Stomach (tissue), 4 donors: ENCODE measurements at regions not wholly inside any gene's neighbourhood (a gene's known extent, or its start where the extent isn't known, plus 50 kb on each side); places are given as distances from the start of the nearest gene placed in this dataset.

Source experiments
- EP300 ChIP-seq: sonication (generic); formaldehyde crosslinking; IDR thresholded peaks from one replicate; pipeline ENCODE4 v1.6.1; 2017; ENCODE audit warnings: antibody characterized with exemption
- POLR2A ChIP-seq, 4 donors: fragments of 450-650 bp; IDR thresholded peaks; one replicate each; pipeline ENCODE4 v1.6.1; 2016; ENCODE audit warnings: antibody characterized with exemption in 4 of 4, control low read depth in 2 of 4, mild to moderate bottlenecking in 1 of 4, moderate library complexity in 1 of 4
- POLR2AphosphoS5 ChIP-seq, 3 donors: sonication (generic); formaldehyde crosslinking; IDR thresholded peaks; one replicate each; pipeline ENCODE4 v1.6.1; 2016; ENCODE audit warnings: antibody characterized with exemption in 3 of 3
- TF ChIP-seq, protein P1 (sequence below), 7 experiments: fragments of 450-650 bp in 4 of 7; fragments of 200-600 bp in 3 of 7; sonication (generic) in 3 of 7; IDR thresholded peaks; one replicate each; pipeline ENCODE4 v1.5.1; 2016 to 2019; ENCODE audit warnings: antibody characterized with exemption in 7 of 7, control low read depth in 2 of 7, mild to moderate bottlenecking in 1 of 7

DNA sequence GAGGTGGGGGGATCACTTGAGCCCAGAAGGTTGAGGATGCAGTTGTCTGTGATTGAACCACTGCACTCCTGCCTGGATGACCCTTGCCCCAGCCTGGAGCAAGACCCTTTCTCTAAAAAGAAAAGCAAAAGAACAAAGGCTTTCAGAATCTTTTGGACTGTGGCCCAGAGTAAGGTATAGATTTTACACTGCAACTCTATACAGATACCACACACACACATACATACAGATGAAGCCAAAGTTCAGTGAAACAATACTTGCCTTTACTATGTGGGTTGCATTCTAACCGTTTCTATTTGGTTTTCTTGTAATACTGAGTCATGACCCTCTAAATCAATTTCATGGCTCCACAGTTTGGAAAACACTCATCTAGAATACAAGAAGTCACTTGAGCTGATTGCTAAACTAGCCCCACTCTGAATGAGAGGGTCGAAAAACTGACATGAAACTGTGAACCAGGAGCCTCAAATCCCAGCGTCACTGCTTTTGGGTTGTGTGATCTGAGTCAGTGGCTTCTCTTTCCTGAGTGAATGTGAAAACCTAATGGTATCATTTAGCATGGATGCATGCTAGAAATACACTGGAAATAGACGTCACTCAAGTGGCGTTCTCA is 756.1 kb downstream of the UQCRFS1 start:
- TF ChIP-seq POLR2AphosphoS5 (IDR thresholded peaks at IDR 0.05), result no peak
- TF ChIP-seq, protein P1, sequence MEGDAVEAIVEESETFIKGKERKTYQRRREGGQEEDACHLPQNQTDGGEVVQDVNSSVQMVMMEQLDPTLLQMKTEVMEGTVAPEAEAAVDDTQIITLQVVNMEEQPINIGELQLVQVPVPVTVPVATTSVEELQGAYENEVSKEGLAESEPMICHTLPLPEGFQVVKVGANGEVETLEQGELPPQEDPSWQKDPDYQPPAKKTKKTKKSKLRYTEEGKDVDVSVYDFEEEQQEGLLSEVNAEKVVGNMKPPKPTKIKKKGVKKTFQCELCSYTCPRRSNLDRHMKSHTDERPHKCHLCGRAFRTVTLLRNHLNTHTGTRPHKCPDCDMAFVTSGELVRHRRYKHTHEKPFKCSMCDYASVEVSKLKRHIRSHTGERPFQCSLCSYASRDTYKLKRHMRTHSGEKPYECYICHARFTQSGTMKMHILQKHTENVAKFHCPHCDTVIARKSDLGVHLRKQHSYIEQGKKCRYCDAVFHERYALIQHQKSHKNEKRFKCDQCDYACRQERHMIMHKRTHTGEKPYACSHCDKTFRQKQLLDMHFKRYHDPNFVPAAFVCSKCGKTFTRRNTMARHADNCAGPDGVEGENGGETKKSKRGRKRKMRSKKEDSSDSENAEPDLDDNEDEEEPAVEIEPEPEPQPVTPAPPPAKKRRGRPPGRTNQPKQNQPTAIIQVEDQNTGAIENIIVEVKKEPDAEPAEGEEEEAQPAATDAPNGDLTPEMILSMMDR (IDR thresholded peaks at IDR 0.05), result no peak
- no peak for TF ChIP-seq EP300
- no peak for TF ChIP-seq POLR2A (IDR thresholded peaks at IDR 0.05)
